Peyer's patch (tissue), 4 donors: ENCODE measurements at regions not wholly inside any gene's neighbourhood (a gene's known extent, or its start where the extent isn't known, plus 50 kb on each side); places are given as distances from the start of the nearest gene placed in this dataset.

Experiments used
- POLR2A ChIP-seq, 2 donors: fragments of 450-650 bp; IDR thresholded peaks; one replicate each; pipeline ENCODE4 v1.5.1; 2017; ENCODE audit warnings: antibody characterized with exemption in 2 of 2, mild to moderate bottlenecking in 2 of 2, moderate library complexity in 2 of 2
- TF ChIP-seq, protein P1 (sequence below), 6 experiments: fragments of 450-650 bp in 4 of 6; fragments of 200-600 bp in 2 of 6; sonication (generic) in 1 of 6; IDR thresholded peaks; one replicate each; pipeline ENCODE4 v1.5.1; 2017 to 2019; ENCODE audit warnings: antibody characterized with exemption in 6 of 6, mild to moderate bottlenecking in 3 of 6, moderate library complexity in 1 of 6

- TF ChIP-seq, protein P1, sequence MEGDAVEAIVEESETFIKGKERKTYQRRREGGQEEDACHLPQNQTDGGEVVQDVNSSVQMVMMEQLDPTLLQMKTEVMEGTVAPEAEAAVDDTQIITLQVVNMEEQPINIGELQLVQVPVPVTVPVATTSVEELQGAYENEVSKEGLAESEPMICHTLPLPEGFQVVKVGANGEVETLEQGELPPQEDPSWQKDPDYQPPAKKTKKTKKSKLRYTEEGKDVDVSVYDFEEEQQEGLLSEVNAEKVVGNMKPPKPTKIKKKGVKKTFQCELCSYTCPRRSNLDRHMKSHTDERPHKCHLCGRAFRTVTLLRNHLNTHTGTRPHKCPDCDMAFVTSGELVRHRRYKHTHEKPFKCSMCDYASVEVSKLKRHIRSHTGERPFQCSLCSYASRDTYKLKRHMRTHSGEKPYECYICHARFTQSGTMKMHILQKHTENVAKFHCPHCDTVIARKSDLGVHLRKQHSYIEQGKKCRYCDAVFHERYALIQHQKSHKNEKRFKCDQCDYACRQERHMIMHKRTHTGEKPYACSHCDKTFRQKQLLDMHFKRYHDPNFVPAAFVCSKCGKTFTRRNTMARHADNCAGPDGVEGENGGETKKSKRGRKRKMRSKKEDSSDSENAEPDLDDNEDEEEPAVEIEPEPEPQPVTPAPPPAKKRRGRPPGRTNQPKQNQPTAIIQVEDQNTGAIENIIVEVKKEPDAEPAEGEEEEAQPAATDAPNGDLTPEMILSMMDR (IDR thresholded peaks at IDR 0.05): no peak
- no peak for TF ChIP-seq POLR2A (IDR thresholded peaks at IDR 0.05)
Measured at GRCh38 chr4:123077330-123077729, 154.9 kb upstream of the NUDT6 start.
